GM18520 (cell line): ENCODE measurements at regions not wholly inside any gene's neighbourhood (a gene's known extent, or its start where the extent isn't known, plus 50 kb on each side); places are given as distances from the start of the nearest gene placed in this dataset.

Source experiments
- ATAC-seq: cut with Tn5 transposase; IDR thresholded peaks from one replicate; pipeline ENCODE4 v1.9.1; 2021; ENCODE audit not compliant: unreplicated experiment

DNA sequence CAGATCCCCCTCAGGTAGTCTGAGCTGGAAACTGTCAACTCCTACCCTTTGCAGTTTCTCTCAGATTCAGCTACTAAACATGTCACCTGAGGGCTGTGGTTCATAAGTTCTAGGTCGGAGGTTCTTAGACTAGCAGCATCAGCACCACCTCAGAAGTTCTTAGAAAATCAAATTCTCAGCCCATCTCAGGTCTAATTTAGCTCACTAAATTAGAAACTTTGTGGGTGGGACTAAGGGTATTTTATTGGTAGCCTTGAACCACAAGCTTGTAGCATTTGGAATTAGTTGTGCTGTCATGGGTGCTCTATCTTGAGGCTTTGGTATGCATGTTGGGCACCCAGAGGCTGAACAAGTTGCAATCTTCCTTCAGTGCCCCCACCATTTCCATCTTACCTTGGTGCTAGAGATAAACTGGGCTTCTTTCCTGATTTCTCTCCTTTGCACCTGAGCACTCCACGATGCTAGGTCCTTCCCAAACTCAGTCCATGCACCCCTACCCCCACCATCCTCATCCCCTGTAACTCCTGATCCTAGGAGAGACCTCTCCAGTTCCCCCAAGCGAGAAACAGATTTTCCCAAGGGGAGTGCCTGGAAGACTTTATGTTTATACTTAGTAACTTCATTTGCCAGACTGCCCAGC, 54.2 kb downstream of the S1PR1 start:
- ATAC-seq, result no peak

DNA sequence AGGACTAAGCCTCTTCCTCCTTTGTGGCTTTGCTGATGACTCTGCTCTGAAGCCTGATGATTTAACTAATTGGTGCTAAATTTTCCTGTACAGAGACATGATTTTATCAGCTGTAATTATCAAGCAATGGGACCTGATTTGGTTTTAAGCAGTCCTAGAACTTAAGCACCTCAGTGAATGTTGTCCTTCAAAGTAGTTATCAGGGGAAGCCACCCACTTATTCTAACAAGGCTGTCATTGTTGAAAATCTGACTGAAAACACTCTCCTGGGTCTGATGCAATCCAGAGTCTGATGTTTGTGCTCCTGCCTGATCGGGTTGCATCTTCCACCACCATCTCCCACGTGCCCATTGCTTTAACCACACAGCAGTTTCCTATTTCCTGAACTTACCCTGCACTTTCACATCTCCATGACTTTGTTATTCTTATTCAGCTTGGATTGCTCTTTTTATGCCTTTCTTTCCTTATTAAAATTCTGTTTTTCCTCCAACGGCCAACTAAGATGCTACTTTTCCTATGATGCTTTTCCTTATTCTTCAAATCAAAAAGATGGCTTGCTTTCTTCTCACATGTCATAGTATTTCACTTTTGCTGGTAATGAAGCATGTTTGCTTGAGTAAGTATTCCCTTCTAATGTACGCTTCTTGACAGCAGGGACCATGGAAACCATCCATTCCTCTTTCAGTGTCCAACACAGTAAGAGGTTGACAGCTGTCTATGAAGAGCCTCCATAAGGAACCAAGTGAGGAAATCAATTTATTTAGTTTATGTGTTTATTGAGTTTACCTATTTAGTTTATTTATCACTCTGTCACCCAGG, 55.0 kb downstream of the S1PR1 start:
- no peak for ATAC-seq

DNA sequence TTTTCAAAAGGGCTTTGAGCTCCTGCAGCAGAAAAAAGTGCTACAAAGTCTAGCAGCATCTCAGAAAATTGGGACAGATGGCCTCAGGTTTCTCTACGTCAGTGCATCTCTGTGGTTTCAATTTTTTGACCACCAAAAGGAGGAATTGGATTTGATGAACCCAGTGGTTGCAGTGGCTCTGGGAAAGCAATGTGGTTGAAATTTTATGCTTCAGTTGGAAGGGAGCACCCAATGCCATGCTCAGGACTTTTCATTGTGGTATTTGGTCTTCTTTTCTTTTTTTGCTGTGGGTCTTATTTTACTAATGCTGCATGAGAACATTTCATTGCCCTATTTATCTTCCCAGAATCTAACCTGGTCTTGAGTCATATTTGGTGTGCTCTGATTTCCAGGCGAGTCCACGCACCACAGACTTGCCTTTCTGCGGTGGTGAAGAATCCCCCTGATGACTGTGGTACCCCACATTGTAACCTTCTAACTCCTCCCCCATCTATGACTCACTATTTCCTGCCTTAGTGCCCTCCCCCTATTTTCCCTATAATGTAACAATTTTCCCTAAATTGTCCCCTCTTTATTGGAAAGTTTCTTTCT, 56.7 kb downstream of the S1PR1 start:
- peak; percentile 41 for ATAC-seq

DNA sequence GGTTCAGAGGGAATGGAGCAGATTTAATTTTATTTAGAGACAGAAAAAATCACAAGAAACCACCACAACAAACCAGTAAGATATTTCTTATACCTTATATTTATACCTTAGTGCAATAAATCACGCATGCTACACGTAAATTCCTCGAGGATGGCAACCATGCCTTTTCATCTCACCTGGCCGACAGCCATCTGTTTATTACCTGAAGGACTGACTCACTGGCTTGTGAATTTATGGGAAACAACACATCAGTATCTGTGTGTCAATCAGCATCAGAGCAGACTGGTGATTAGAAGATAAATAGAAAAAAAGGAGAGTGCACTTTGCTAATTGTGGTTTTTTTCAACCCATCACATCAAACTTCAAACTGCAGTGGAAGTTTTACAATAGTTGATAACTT, 58.4 kb downstream of the S1PR1 start:
- ATAC-seq, result no peak

DNA sequence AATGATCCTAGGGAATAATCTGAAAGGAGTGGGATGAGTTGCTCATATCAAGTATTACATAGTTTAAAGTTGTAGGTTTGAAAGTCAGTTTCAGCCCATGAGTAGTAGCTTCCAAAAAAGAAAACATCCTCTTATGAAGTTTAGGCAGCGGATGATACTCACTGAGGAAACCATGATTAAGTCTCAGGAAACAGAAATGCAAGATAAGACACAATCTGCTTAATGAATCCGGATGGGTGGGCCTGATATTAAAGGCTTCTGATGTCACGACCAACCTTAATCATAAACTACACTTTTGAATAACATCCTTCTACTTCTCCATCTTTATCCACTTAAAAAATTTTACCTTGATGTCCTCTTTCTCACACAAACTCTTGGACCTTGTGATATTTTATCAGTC, 61.8 kb downstream of the S1PR1 start:
- no peak for ATAC-seq

DNA sequence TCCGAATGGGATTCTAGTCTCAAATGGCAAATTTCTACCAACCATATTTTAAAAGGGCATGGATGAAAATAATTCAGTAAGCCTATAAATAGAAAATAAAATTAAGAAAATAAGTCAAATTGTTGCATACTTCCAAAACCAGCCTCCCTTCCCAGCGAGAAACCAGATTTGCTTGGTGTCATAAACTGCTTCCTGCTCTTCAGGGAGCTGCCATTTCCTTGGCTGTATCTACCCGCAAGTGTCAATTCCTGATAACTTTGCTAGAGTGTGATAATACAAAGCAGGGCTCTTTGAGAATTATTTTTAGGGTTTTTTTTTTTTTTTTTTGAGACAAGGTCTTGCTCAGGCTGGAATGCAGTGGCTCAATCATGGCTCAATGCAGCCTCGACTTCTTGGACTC, 62.3 kb downstream of the S1PR1 start:
- ATAC-seq, result no peak

DNA sequence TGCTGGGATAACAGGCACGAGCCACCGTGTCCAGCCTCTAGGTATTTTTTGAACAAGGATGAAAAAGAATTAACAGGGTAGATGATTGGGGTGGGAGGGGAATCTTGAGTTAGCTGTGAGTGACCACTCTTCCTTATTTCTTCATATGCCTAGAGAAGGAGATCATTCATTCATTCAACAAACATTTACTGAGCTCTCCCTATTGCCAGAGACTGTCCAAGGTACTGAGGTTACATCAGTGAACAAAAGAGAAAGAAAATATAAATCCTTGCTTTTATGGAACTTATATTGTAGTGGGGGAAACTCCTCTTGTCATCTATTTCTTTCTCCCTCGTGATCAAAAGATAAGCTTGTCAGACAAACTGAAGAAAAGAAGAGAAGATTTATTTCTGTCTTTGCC, 62.9 kb downstream of the S1PR1 start:
- ATAC-seq, result no peak

DNA sequence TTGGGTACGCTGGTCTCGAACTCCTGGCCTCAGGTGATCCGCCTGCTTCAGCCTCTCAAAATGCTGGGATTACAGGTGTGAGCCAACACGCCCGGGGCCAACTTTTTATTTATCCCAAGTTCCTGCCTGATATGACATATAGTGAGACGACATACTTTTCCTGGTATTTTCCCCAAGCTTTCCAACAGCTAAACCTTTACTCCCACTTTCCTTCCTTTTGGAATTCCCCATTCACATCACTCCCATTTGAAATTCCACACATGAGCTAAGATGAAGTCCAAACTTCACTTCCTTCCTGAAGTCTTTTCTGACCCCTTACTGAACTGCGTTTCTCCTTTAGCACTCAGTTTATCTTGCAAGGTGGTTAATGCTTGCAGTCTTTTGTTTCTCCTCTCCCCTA, 64.1 kb downstream of the S1PR1 start:
- no peak for ATAC-seq

DNA sequence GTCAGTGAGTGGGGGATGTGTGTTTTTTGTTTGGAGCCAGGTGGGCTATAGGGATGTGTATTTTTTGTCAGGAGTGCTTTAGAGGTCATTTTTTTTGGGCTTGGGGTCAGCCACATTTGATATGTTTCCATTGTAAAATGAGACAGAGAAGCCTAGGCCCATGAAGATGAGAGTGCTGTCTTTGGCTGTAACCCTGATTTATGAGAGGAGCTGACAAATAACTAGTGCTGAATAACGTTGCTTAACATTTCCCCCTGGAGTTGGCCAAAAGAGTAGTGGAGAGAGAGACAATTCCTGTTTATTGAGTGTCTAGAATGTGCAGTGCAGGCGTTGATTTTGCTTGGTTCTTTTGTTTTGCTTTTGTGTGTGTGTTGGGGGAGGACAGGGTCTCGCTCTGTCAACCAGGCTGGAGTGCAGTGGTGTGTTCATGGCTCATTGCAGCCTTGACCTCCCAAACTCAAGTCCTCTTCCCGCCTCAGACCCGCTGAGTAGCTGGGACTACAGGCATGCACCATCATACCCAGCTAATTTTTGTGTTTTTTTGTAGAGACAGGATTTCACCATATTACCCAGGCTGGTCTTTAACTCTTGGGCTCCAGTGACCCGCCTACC, 64.7 kb downstream of the S1PR1 start:
- ATAC-seq, result no peak

DNA sequence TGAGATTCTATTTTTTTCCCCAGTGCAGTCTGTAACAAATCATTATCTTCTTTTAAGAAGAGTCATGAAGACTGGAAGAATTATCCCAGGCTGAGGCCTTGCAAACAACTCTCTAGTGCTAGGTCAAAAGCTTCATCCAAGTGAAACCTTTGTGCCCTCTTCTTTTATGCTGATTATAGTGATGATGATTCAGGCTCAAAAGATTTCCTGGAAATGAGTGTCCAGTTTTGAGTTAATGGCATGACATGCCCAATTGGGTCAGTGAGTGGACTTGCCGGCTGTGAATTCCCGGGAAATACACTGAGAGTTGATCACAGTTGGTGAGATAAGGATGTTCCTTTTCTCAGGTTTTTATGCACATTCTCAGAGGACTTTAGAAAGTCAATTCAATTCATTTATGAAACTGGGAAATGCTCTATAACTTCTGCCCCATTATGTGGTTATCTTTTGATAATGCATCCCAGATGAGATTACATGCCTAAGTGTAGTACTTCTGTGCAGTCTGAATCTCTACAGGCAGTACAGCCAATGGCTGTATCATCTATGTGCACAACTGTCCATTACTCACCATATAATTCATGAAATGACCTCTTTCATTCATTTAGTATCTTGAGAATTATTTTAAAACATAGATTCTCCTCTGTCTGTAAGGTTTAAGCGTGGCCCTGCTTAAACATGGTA, 66.2 kb downstream of the S1PR1 start:
- ATAC-seq, result no peak

DNA sequence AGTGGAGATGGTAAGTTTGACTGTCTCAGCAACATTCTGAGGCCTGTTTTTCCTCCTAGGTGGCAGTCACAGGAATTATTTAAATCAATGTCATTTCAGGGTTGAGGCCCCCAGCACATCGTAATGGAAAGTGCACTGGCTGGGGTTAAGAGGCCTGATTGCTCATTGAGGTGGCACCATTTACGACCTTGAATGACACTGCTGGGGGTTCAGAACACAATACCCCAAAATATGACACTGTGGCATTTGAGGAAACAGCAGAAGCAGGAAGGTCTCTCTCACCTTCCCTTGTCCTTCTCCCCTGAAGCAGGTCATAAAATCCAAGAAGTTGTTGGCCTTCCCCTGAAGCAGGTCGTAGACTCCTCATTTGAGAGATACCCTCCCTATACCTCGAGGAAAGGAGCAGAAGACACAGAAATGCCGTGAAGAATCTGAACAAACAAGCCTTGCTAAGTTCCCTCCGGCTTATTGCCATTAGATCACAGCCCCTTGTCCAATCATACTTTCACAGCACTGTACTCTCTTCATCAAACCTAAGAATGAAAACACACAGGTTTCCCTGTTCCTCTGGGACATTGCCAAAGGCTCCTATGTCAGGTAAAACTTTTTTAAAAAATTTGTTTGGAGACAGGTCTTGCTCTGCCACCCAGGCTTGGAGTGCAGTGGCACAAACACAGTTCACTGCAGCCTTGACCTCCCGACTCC, 71.3 kb downstream of the S1PR1 start:
- ATAC-seq, result no peak

DNA sequence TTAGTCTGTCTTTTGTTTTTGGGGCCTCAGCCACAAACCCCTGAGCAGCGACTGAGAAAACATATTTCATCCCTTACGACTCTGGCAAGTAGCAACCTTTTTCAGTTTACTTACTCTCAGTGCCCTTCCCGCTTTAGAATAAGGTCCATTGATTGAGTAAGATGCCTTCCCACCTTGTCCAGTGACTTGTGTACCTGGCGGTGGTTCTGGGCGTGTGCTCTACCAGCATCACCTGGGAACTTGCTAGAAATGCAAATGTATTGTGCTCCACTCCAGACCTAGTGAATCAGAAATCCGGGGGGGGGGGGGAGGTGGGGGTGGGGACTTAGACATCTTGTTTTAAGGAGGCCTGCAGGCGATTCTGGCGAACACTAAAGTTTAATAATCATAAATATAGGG, 72.1 kb downstream of the S1PR1 start:
- ATAC-seq, result no peak

DNA sequence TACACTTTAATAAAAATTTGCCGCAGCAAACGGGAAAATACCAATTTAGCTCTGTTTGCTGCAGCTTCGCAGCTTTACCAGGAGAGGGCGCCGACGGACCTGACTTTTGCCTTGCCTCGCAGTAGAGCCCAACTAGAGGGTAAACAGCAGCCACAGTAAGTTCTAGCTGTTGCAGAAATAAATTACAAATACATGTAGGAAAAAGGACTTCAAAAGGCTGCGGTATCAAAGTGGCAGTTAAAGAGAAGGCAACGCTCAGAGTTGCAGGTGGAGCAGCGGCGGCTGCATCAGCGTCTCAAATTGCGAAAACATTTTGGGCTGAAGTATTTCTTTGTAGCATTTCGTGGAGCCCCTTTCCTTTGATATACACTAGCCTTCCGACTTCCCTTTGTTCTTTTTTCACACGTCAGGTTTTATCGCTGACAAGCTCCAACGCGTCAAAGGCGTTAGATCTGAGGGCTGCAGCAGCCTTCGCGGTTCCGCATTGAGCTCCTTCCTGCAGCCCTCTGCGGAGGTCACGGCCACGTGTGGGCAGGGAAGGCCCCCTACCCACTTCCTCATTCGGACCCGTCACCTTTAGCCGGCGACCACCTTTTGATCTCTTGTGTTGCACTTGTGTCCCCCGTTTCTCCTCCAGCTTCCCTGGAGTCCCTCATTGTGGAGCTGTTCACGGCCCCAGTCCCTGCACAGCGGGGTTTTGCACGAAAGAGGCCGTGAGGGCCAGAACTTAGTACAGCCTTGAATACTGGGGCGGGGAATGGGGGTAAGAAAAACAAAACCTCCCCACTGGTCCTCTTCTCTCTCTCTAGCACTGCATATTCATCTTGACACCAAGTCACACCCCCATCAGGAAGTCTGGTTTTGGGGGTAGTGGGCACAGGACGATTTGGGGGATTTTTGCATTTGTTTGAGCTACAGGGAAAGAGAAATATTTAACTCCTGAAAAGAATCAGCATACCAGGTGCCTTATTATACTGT, 72.8 kb downstream of the S1PR1 start:
- ATAC-seq, result peak; percentile 31

DNA sequence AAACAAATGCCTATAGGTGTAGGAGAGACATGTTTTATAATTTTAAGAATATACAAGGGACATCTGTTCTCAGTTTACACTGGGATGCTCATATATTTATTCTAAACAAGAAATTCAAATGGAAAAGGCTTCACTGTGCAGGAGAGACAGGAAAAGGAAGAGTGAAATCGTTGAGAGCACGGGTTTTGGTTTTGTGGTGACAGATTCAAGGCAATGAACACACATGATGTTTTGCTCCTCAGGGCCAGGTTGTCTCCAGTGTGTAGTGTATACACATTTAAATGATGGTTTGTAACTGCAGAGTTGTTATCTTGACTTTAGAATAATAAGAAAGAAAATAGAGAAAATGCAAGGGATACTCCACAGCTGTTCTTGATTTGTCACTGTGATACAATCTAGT, 73.7 kb downstream of the S1PR1 start:
- no peak for ATAC-seq

DNA sequence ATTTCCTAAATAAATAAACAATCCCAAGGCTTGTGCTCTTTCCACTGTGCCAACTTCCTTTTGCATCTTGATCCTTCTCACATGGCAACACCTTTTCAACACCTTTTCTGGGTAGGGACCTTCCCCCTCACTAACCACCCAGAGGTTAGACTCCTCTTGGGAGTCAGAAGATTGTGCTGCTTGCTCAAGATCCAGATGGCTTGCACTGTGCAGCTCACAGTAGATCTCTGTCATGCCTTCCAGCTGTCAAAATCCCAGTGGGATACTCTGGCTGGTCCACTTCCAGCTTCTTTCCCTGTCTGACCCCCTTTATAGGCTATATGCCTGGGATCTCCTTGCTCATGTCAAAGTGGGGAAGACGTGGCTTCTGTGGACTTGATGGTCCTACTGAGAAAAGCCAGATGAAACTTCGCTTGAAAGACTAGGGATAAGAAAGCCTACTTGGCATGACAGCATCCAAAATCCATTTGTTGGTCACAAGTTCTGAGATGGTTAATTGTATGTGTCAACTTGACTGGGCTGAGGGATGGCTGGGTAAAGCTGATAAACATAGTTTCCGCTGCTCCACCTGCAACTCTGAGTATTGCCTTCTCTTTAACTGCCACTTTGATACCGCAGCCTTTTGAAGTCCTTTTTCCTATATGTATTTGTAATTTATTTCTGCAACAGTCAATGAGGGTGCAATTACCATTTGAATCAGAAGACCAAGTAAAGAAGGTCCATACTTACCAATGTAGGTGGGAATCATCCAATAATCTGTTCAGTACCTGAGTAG, 74.5 kb downstream of the S1PR1 start:
- no peak for ATAC-seq

DNA sequence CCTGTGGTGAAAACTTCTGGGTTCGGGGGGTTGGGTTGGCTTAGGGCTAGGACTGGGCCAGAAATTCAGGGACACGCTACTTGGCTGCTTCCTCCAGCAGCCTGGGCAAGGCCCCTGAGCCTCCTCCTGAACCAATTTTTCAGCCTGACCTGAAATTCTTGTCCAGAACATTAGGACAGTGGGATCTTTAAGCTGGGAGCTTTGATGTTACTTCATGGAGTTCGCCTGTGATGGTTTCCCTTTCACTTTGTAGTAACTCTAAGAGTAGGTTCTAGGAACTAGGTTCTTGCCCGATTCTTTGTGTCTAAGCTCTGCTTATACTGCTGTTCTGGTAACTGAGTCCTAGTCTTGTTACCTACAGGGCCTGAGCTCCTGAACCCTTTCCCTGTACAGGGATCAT, 75.3 kb downstream of the S1PR1 start:
- no peak for ATAC-seq

DNA sequence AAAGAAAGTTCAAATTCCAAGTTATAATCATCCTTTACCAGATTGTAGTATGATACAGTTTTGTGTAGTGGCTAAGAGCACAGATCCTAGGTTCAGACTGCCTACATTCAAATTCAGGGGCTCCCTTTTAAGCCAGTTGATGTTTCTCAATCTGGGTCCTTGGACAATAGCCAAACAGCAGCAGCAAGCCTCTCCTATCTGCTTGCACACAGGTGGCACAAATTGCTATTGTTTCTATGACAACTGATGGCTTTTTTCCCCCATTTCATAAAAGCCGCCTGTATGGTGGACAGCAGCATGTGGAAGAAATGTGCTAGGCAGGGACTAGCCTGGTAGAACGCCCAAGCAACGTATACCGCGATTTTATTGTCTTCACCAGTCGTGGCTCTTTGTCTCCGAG, 76.5 kb downstream of the S1PR1 start:
- ATAC-seq, result no peak

DNA sequence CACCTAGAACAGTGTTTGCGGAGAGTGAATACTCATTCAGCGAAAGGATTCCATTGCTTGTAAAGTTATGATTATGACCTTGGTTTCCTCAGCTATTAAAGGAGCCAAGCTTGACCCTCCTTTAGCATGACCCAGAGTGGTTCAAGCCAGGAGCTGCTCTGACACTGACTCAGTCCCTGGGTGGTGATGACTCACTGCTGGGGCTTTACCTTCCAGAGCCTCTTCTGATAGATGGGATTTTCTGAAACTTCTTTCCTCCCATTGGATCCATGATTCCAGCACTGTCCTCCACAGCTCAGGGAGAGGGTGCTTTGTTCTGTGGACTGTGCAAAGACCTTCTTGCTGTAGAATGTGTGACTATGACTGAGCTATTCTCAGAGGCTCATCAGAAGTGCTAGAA, 77.4 kb downstream of the S1PR1 start:
- peak; percentile 43 for ATAC-seq

DNA sequence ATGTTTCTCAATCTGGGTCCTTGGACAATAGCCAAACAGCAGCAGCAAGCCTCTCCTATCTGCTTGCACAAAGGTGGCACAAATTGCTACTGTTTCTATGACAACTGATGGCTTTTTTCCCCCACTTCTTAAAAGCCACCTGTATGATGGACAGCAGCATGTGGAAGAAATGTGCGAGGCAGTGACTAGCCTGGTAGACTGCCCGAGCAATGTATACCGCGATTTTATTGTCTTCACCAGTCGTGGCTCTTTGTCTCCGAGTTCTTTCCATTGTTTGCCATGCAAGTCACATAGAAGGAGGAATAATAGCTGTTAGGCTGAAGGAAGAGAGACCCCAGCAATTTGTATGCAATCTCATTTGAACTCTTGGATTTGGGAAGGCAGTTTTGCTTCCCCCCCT, 79.4 kb downstream of the S1PR1 start:
- no peak for ATAC-seq
